Naive thymus-derived CD4-positive, alpha-beta T cell (primary cell): ENCODE measurements at regions not wholly inside any gene's neighbourhood (a gene's known extent, or its start where the extent isn't known, plus 50 kb on each side); places are given as distances from the start of the nearest gene placed in this dataset.

Experiments used
- ATAC-seq: fragments of 150-1000 bp; cut with Tn5 transposase; 2 replicates; pipeline ENCODE4 v1.10.0; 2021; ENCODE audit warnings: mild to moderate bottlenecking, moderate library complexity
- CTCF ChIA-PET: fragments of 350-600 bp; sonication (Branson Sonifier 250); formaldehyde crosslinking; loops from one replicate; lab custom pipeline; 2021; ENCODE audit warnings: antibody characterized with exemption; lab: Charles Lee
- POLR2A ChIA-PET: fragments of 350-600 bp; sonication (Branson Sonifier 250); formaldehyde crosslinking; loops from one replicate; lab custom pipeline; 2021; ENCODE audit warnings: antibody characterized with exemption, inconsistent platforms; lab: Charles Lee
- DNase-seq, 9 donors: peaks; one replicate each; pipeline versions ENCODE4 v3.0.0 to v3.0.0-alpha.2; 2020 to 2022; ENCODE audit warnings: mixed read lengths in 1 of 9
- H3K27ac ChIP-seq: one replicate; pipeline ENCODE4 v1.7.0; 2013; ENCODE audit warnings: mild to moderate bottlenecking, low read depth, low read length, moderate library complexity
- H3K27me3 ChIP-seq, 2 donors: one replicate each; pipeline ENCODE4 v1.7.0; 2013; ENCODE audit warnings: low read length in 2 of 2, mild to moderate bottlenecking in 2 of 2, moderate library complexity in 2 of 2; ENCODE audit not compliant: control insufficient read depth in 2 of 2, insufficient read depth in 2 of 2
- H3K36me3 ChIP-seq, 3 experiments: 1 replicate in 2 of 3; 2 replicates in 1 of 3; pipeline ENCODE4 v1.7.0; 2013; ENCODE audit warnings: low read length in 3 of 3, mild to moderate bottlenecking in 3 of 3, moderate library complexity in 1 of 3; ENCODE audit not compliant: insufficient read depth in 3 of 3, control insufficient read depth in 2 of 3
- H3K4me1 ChIP-seq, 2 donors: one replicate each; pipeline ENCODE4 v1.7.0; 2013; ENCODE audit warnings: low read length in 2 of 2, mild to moderate bottlenecking in 2 of 2, moderate library complexity in 1 of 2; ENCODE audit not compliant: control insufficient read depth in 2 of 2, insufficient read depth in 2 of 2
- H3K4me3 ChIP-seq: 2 replicates; pipeline ENCODE4 v1.7.0; 2013; ENCODE audit warnings: mild to moderate bottlenecking, low read length
- H3K9me3 ChIP-seq, 3 experiments: 1 replicate in 2 of 3; 2 replicates in 1 of 3; pipeline ENCODE4 v1.7.0; 2013; ENCODE audit warnings: low read length in 3 of 3; ENCODE audit not compliant: control insufficient read depth in 2 of 3
- H3K27ac Mint-ChIP-seq, 9 donors: one replicate each; pipeline ENCODE4 v1.8.0; 2020 to 2022; ENCODE audit warnings: mixed read lengths in 9 of 9, mild to moderate bottlenecking in 8 of 9, moderate library complexity in 5 of 9, inconsistent platforms in 2 of 9
- H3K27me3 Mint-ChIP-seq, 5 donors: one replicate each; pipeline ENCODE4 v1.8.0; 2021 to 2022; ENCODE audit warnings: mixed read lengths in 5 of 5, mild to moderate bottlenecking in 1 of 5
- H3K36me3 Mint-ChIP-seq, 5 donors: one replicate each; pipeline ENCODE4 v1.8.0; 2020 to 2022; ENCODE audit warnings: mixed read lengths in 5 of 5, mild to moderate bottlenecking in 3 of 5, inconsistent platforms in 1 of 5
- H3K4me1 Mint-ChIP-seq, 7 donors: one replicate each; pipeline ENCODE4 v1.8.0; 2020 to 2022; ENCODE audit warnings: mixed read lengths in 7 of 7, mild to moderate bottlenecking in 3 of 7, inconsistent platforms in 1 of 7
- H3K4me3 Mint-ChIP-seq, 10 donors: one replicate each; pipeline ENCODE4 v1.8.0; 2020 to 2022; ENCODE audit warnings: mild to moderate bottlenecking in 10 of 10, mixed read lengths in 10 of 10, moderate library complexity in 6 of 10, inconsistent platforms in 2 of 10
- H3K9me3 Mint-ChIP-seq, 11 donors: one replicate each; pipeline ENCODE4 v1.8.0; 2020 to 2022; ENCODE audit warnings: mixed read lengths in 11 of 11, mild to moderate bottlenecking in 4 of 11, inconsistent platforms in 1 of 11, moderate library complexity in 1 of 11
- intact Hi-C, 2 donors: fragments of 100-400 bp; cut with micrococcal nuclease; formaldehyde crosslinking; loops; one replicate each; pipeline ENCODE4 v1.15.1; 2023

- ChIA-PET CTCF (no interaction called here), POLR2A (no interaction called here)
- Histone ChIP-seq H3K9me3 (no peaks in the 10 kb centered on the region), H3K36me3 (no peaks in the 10 kb centered on the region), H3K27me3 (peaks cover 0 to 4% of the 10 kb centered on the region in 2 donors), H3K4me1 (no peaks in the 10 kb centered on the region), H3K27ac (no peak overlapping the region), H3K4me3 (no peak overlapping the region)
- H3K27me3 Mint-ChIP-seq: peaks cover 2 to 50% (median 36%) of the 10 kb centered on the region in 5 donors
- no peak for DNase-seq
- ATAC-seq: no peak
- H3K9me3 Mint-ChIP-seq: no peaks in the 10 kb centered on the region
- H3K4me1 Mint-ChIP-seq: peaks cover 0 to 4% (median 0%) of the 10 kb centered on the region in 7 donors
- H3K36me3 Mint-ChIP-seq: no peaks in the 10 kb centered on the region
- no peak overlapping the region for H3K27ac Mint-ChIP-seq
- intact Hi-C loops: loop anchor here (5.0 to 10.0 kb wide), 3 partner anchors 438 to 865 kb away; no protein-coding TSS in a partner anchor
- no peak overlapping the region for H3K4me3 Mint-ChIP-seq
Measured at GRCh38 chr3:102672305-102672704, 237.5 kb downstream of the ZPLD1 start.

GRCh38 chr3:102673271-102674115 is 238.7 kb downstream of the ZPLD1 start:
- Histone ChIP-seq H3K36me3 (no peaks in the 10 kb centered on the region), H3K9me3 (no peaks in the 10 kb centered on the region), H3K4me1 (no peaks in the 10 kb centered on the region), H3K27me3 (peaks cover 0 to 4% of the 10 kb centered on the region in 2 donors), H3K4me3 (no peak overlapping the region), H3K27ac (no peak overlapping the region)
- Mint-ChIP-seq H3K9me3 (no peaks in the 10 kb centered on the region), H3K4me3 (peak overlapping the region in 1 of 10 donors; percentile 26), H3K27ac (no peak overlapping the region), H3K27me3 (peaks cover 0 to 41% (median 27%) of the 10 kb centered on the region in 5 donors), H3K4me1 (peaks cover 0 to 4% (median 0%) of the 10 kb centered on the region in 7 donors), H3K36me3 (no peaks in the 10 kb centered on the region)
- DNase-seq (peak; percentile 3 to 52 (median 37)), ATAC-seq (peak; percentile 70)
- intact Hi-C loops: loop anchor here (5.0 to 10.0 kb wide), 3 partner anchors 439 to 866 kb away; no protein-coding TSS in a partner anchor
- CTCF ChIA-PET: interaction anchor here (0.6 to 1.2 kb wide), 5 partner anchors 18 to 1713 kb away, joined by 3 to 5 read pairs (median 3); no protein-coding TSS in a partner anchor
- POLR2A ChIA-PET: interaction anchor here (1.1 kb wide), 1 partner anchor 13 kb away, joined by 3 read pairs; no protein-coding TSS in a partner anchor

GRCh38 chr3:102674284-102674683 is 239.5 kb downstream of the ZPLD1 start:
- H3K4me1 ChIP-seq: no peaks in the 10 kb centered on the region
- H3K27ac Mint-ChIP-seq: no peak overlapping the region
- H3K4me3 ChIP-seq: no peak overlapping the region
- ATAC-seq (no peak), DNase-seq (no peak)
- H3K36me3 ChIP-seq: no peaks in the 10 kb centered on the region
- H3K9me3 ChIP-seq: no peaks in the 10 kb centered on the region
- ChIA-PET POLR2A (no interaction called here), CTCF (interaction anchor here (0.7 to 1.2 kb wide), 3 partner anchors 17 to 1505 kb away, joined by 3 to 5 read pairs (median 3); no protein-coding TSS in a partner anchor)
- H3K4me1 Mint-ChIP-seq: peaks cover 0 to 4% (median 0%) of the 10 kb centered on the region in 7 donors
- no peaks in the 10 kb centered on the region for H3K9me3 Mint-ChIP-seq
- peaks cover 0 to 4% of the 10 kb centered on the region in 2 donors for H3K27me3 ChIP-seq
- peaks cover 0 to 37% (median 25%) of the 10 kb centered on the region in 5 donors for H3K27me3 Mint-ChIP-seq
- intact Hi-C loops: loop anchor here (5.0 to 10.0 kb wide), 3 partner anchors 439 to 867 kb away; no protein-coding TSS in a partner anchor
- no peak overlapping the region for H3K27ac ChIP-seq
- H3K4me3 Mint-ChIP-seq: no peak overlapping the region
- no peaks in the 10 kb centered on the region for H3K36me3 Mint-ChIP-seq

GRCh38 chr3:102676424-102676823 is 241.6 kb downstream of the ZPLD1 start:
- no peaks in the 10 kb centered on the region for H3K9me3 Mint-ChIP-seq
- Histone ChIP-seq H3K27ac (no peak overlapping the region), H3K36me3 (no peaks in the 10 kb centered on the region), H3K4me3 (no peak overlapping the region), H3K4me1 (no peaks in the 10 kb centered on the region), H3K27me3 (peaks cover 0 to 6% of the 10 kb centered on the region in 2 donors), H3K9me3 (no peaks in the 10 kb centered on the region)
- H3K27me3 Mint-ChIP-seq: peaks cover 0 to 36% (median 23%) of the 10 kb centered on the region in 5 donors
- intact Hi-C loops: loop anchor here in 1 of 2 donors (10.0 kb wide), 1 partner anchor 442 kb away; no protein-coding TSS in a partner anchor
- POLR2A ChIA-PET: no interaction called here
- CTCF ChIA-PET: interaction anchor here (1.1 kb wide), 1 partner anchor 8 kb away, joined by 4 read pairs; no protein-coding TSS in a partner anchor
- ATAC-seq: no peak
- peaks cover 0 to 4% (median 0%) of the 10 kb centered on the region in 7 donors for H3K4me1 Mint-ChIP-seq
- no peaks in the 10 kb centered on the region for H3K36me3 Mint-ChIP-seq
- DNase-seq: no peak
- no peak overlapping the region for H3K27ac Mint-ChIP-seq
- no peak overlapping the region for H3K4me3 Mint-ChIP-seq

GRCh38 chr3:102682741-102683140 is 247.9 kb downstream of the ZPLD1 start:
- ChIA-PET POLR2A (no interaction called here), CTCF (no interaction called here)
- peaks cover 0 to 3% of the 10 kb centered on the region in 2 donors for H3K27me3 ChIP-seq
- H3K27ac ChIP-seq: no peak overlapping the region
- intact Hi-C loops: no loop called here
- no peaks in the 10 kb centered on the region for H3K9me3 Mint-ChIP-seq
- H3K4me1 ChIP-seq: no peaks in the 10 kb centered on the region
- no peak overlapping the region for H3K4me3 Mint-ChIP-seq
- no peak for DNase-seq
- H3K36me3 ChIP-seq: no peaks in the 10 kb centered on the region
- H3K9me3 ChIP-seq: no peaks in the 10 kb centered on the region
- H3K27me3 Mint-ChIP-seq: peaks cover 3 to 41% (median 27%) of the 10 kb centered on the region in 5 donors
- H3K4me1 Mint-ChIP-seq: no peaks in the 10 kb centered on the region
- no peak for ATAC-seq
- no peaks in the 10 kb centered on the region for H3K36me3 Mint-ChIP-seq
- no peak overlapping the region for H3K27ac Mint-ChIP-seq
- no peak overlapping the region for H3K4me3 ChIP-seq

- Histone ChIP-seq H3K27ac (no peak overlapping the region), H3K27me3 (no peaks in the 10 kb centered on the region), H3K36me3 (no peaks in the 10 kb centered on the region), H3K4me3 (no peak overlapping the region), H3K4me1 (no peaks in the 10 kb centered on the region), H3K9me3 (no peaks in the 10 kb centered on the region)
- H3K4me1 Mint-ChIP-seq: no peaks in the 10 kb centered on the region
- ATAC-seq (no peak), DNase-seq (no peak)
- H3K27me3 Mint-ChIP-seq: peaks cover 3 to 38% (median 29%) of the 10 kb centered on the region in 5 donors
- H3K27ac Mint-ChIP-seq: no peak overlapping the region
- ChIA-PET CTCF (no interaction called here), POLR2A (interaction anchor here (0.6 kb wide), 1 partner anchor 13 kb away, joined by 3 read pairs; no protein-coding TSS in a partner anchor)
- intact Hi-C loops: no loop called here
- H3K9me3 Mint-ChIP-seq: no peaks in the 10 kb centered on the region
- no peaks in the 10 kb centered on the region for H3K36me3 Mint-ChIP-seq
- no peak overlapping the region for H3K4me3 Mint-ChIP-seq
Measured at GRCh38 chr3:102686792-102687191, 252.0 kb downstream of the ZPLD1 start.
